Psoas muscle (tissue), 7 donors: ENCODE measurements at regions not wholly inside any gene's neighbourhood (a gene's known extent, or its start where the extent isn't known, plus 50 kb on each side); places are given as distances from the start of the nearest gene placed in this dataset.

Experiments
- ATAC-seq, 4 donors: fragments of 200-7000 bp; cut with Tn5 transposase; one replicate each; pipeline ENCODE4 v1.9.1; 2020; ENCODE audit warnings: moderate library complexity in 3 of 4, mild to moderate bottlenecking in 2 of 4
- DNase-seq, 2 donors: peaks; one replicate each; pipeline ENCODE4 v3.0.0-alpha.2; 2020
- H3K27ac ChIP-seq: fragments of 200-600 bp; one replicate; pipeline ENCODE4 v1.8.0; 2022
- H3K27me3 ChIP-seq, 3 donors: fragments of 200-600 bp in 1 of 3; one replicate each; pipeline versions ENCODE4 v1.6.1 to v1.8.0; 2013 to 2022; ENCODE audit warnings: low read length in 2 of 3, mild to moderate bottlenecking in 2 of 3, moderate library complexity in 1 of 3; ENCODE audit not compliant: insufficient read depth in 3 of 3
- H3K36me3 ChIP-seq, 2 donors: fragments of 200-600 bp in 1 of 2; one replicate each; pipeline versions ENCODE4 v1.6.1 to v1.8.0; 2013 to 2022; ENCODE audit warnings: low read depth in 1 of 2, mild to moderate bottlenecking in 1 of 2, moderate library complexity in 1 of 2; ENCODE audit not compliant: insufficient read depth in 1 of 2
- H3K4me1 ChIP-seq: fragments of 200-600 bp; one replicate; pipeline ENCODE4 v1.8.0; 2022
- H3K4me3 ChIP-seq: fragments of 200-600 bp; one replicate; pipeline ENCODE4 v1.8.0; 2022; ENCODE audit warnings: mild to moderate bottlenecking
- H3K9me3 ChIP-seq: fragments of 200-600 bp; one replicate; pipeline ENCODE4 v1.8.0; 2022
- WGBS, 3 donors: extraction: QIAGEN DNeasy Blood & Tissue Kit; methylation state at CpG; one replicate each; pipeline versions ENCODE4 v1.1.6 to v1.1.7; 2013; 5-methylcytosine and 5-hydroxymethylcytosine counted together
- intact Hi-C, 2 donors: fragments of 100-400 bp; cut with DNase I; formaldehyde crosslinking; loops; one replicate each; pipeline versions ENCODE4 v1.11.0 to v1.14.2; 2022
- TF ChIP-seq, protein P1 (sequence below): fragments of 200-600 bp; IDR thresholded peaks from one replicate; pipeline ENCODE4 v1.8.0; 2022; ENCODE audit warnings: antibody characterized with exemption
- donor health status: healthy with polysubstance abuse.
- donor health status: DM: no; HTN: no; CAD: no; lungs with moderate emphysema.
- donor health status: Bipolar disorder and iron deficiency.
- donor health status: healthy.
- donor health status: DM: yes; HTN: yes; CAD: no.
- donor health status: DM: no; HTN: no; CAD: no.
- donor health status: DM: yes; HTN: yes; CAD: no.

DNA sequence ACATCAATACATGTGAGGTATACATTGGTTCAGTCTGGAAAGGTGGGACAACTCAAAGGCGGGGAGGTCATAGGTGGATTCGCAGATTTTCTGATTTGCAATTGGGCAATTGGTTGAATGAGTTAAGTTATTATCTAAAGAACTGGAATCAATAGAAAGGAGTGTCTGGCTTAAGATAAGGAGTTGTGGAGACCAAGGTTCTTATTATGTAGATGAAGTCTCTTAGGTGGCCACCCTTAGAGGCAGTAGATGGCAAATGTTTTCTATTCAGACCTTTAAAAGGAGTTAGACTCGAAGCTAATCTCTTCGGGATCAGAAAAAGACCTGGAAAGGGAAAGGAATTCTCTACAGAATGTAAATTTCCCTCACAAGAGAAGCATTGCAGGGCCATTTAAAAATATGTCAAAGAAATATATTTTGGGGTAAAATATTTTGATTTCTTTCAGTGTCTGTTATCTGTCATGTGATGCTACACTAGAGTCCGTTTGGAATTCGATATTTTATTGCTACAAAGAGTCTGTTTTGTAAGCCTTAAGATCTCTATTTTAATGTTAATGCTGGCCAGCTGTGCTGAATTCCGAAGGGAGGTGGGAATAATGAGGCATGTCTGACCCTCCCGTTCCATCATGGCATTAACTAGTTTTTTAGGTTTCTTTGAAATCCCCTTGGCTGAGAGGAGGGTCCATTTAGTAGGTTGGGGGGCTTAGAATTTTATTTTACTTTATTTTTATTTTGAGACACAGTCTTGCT, 265.1 kb downstream of the PTPRU start:
- Histone ChIP-seq H3K36me3 (no peaks in the 10 kb centered on the region), H3K27me3 (peaks cover 0 to 5% (median 4%) of the 10 kb centered on the region in 3 donors), H3K4me3 (no peak overlapping the region), H3K4me1 (no peaks in the 10 kb centered on the region), H3K27ac (no peak overlapping the region), H3K9me3 (no peaks in the 10 kb centered on the region)
- no peak for ATAC-seq
- TF ChIP-seq, protein P1, sequence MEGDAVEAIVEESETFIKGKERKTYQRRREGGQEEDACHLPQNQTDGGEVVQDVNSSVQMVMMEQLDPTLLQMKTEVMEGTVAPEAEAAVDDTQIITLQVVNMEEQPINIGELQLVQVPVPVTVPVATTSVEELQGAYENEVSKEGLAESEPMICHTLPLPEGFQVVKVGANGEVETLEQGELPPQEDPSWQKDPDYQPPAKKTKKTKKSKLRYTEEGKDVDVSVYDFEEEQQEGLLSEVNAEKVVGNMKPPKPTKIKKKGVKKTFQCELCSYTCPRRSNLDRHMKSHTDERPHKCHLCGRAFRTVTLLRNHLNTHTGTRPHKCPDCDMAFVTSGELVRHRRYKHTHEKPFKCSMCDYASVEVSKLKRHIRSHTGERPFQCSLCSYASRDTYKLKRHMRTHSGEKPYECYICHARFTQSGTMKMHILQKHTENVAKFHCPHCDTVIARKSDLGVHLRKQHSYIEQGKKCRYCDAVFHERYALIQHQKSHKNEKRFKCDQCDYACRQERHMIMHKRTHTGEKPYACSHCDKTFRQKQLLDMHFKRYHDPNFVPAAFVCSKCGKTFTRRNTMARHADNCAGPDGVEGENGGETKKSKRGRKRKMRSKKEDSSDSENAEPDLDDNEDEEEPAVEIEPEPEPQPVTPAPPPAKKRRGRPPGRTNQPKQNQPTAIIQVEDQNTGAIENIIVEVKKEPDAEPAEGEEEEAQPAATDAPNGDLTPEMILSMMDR: no peak
- intact Hi-C loops: no loop called here
- DNase-seq: no peak
- 36 to 39% (median 38%) methylated on average over 8 of the region's 8 CpGs for WGBS, 3 donors

DNA sequence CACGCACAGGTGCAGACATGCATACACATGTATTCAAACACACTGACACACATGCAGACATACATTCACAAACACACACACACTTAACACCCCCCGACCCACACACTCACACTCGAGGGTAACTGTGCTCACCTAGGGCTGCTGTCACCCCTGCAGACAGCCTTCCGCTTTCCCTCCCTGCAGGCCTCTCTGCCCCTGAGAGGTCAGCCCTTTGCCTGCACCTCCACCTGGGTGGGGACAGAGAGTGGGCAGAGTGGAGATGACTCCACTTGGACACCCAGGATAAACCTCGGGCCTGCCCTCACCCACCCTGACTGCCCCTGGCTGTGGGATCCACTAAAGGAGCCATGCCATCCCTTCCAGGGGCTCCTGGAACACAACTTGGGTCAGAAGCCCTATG, 264.3 kb downstream of the PTPRU start:
- ATAC-seq (no peak), DNase-seq (no peak)
- Histone ChIP-seq H3K4me1 (no peaks in the 10 kb centered on the region), H3K4me3 (no peak overlapping the region), H3K9me3 (peaks cover 6% of the 10 kb centered on the region), H3K27ac (no peak overlapping the region), H3K27me3 (peaks cover 0 to 6% (median 4%) of the 10 kb centered on the region in 3 donors), H3K36me3 (no peaks in the 10 kb centered on the region)
- intact Hi-C loops: no loop called here
- TF ChIP-seq, protein P1: no peak
- WGBS, 3 donors: 85 to 92% (median 92%) methylated on average over 5 of the region's 5 CpGs

DNA sequence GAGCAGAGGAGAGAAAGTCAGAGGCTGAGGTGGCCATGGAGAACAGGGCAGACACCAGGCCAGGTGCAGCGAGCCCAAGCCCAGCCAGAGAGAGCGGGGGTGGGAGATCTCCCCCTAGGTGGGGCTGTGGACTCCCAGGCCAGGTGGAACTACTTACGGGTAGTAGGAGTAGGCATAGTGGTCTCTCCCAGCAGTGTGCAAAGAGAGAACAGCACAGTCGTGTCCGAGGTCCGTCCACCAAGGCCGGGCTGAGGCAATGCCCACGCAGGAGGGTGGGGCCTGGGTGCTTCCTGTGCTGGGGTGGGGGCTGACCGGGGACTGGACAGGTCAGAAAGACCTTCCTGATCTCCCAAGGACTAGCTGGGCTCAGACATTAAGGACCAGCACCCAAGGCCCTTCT, 263.7 kb downstream of the PTPRU start:
- WGBS, 3 donors: 92 to 95% (median 95%) methylated on average over 9 of the region's 9 CpGs
- TF ChIP-seq, protein P1: no peak
- DNase-seq (no peak), ATAC-seq (no peak)
- Histone ChIP-seq H3K4me1 (no peaks in the 10 kb centered on the region), H3K36me3 (no peaks in the 10 kb centered on the region), H3K9me3 (peaks cover 8% of the 10 kb centered on the region), H3K4me3 (no peak overlapping the region), H3K27ac (no peak overlapping the region), H3K27me3 (peaks cover 0 to 6% (median 4%) of the 10 kb centered on the region in 3 donors)
- intact Hi-C loops: no loop called here

DNA sequence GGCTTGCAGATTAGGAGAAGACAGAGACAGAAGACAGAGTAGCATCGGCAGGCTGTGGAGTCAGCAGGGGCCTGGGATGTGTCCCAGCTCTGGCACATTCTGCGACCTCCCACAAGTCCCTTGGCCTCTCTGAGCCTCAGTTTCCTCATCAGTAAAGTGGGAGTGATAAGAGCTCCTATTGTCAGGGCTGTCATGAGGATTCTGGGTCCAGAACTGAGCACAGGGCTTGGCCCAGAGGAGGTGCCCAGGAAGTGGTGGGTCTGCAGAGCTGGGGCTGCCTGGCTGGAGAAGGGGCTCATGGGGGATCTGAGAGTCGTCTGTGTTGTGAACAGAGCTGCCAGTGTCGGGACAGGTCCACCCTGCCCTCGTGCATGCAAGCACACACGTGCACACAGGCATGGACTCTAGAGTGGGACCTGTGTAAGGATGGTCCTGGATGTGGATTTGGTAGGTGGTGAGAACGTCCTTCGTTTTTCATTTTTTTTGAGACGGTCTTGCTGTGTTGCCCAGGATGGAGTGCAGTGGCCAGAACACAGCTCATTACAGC, 262.9 kb downstream of the PTPRU start:
- H3K4me1 ChIP-seq: no peaks in the 10 kb centered on the region
- DNase-seq (no peak), ATAC-seq (no peak)
- 87 to 91% (median 89%) methylated on average over 9 of the region's 9 CpGs for WGBS, 3 donors
- intact Hi-C loops: no loop called here
- TF ChIP-seq, protein P1: no peak
- H3K36me3 ChIP-seq: no peaks in the 10 kb centered on the region
- H3K4me3 ChIP-seq: no peak overlapping the region
- H3K27me3 ChIP-seq: peaks cover 0 to 4% (median 2%) of the 10 kb centered on the region in 3 donors
- no peak overlapping the region for H3K27ac ChIP-seq
- peaks cover 16% of the 10 kb centered on the region for H3K9me3 ChIP-seq
